ENCODE measurements at regions not wholly inside any gene's neighbourhood (a gene's known extent, or its start where the extent isn't known, plus 50 kb on each side); places are given as distances from the start of the nearest gene placed in this dataset.
"Not testable (repeated sequence)": the region's sequence is repeated elsewhere in the genome, so short reads cannot be mapped to it uniquely, and the experiment has no call there.

- TF ChIP-seq POLR2A, CTCF, POLR2AphosphoS5 (IDR thresholded peaks at IDR 0.05): not testable (repeated sequence)
Measured at GRCh38 chr15:21354597-21354996, 85.7 kb downstream of the POTEB3 start.

All from prostate gland (tissue), 2 donors.